ENCODE measurements at regions not wholly inside any gene's neighbourhood (a gene's known extent, or its start where the extent isn't known, plus 50 kb on each side); places are given as distances from the start of the nearest gene placed in this dataset.
"Not testable (repeated sequence)": the region's sequence is repeated elsewhere in the genome, so short reads cannot be mapped to it uniquely, and the experiment has no call there.

DNA sequence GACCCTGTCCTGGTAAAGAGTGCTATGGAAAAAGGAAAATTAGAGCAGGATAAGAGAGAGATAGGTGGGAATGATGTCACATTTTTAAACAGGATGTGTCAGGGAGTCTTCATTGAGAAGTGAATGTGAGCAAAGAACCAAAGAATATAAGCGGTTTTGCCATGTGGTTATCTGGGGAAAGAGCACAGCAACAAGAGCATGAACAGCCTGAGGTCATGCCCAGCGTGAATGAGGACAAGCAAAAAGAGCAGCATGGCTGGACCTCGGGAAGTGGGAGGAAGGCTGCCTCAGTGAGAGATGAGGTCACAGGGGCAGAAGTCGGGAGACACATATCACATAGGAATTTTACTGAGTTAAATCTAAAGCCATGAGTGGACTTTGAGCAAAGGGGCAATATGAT, 82.8 kb upstream of the HES1 start:
- DNase-seq: no peak

DNA sequence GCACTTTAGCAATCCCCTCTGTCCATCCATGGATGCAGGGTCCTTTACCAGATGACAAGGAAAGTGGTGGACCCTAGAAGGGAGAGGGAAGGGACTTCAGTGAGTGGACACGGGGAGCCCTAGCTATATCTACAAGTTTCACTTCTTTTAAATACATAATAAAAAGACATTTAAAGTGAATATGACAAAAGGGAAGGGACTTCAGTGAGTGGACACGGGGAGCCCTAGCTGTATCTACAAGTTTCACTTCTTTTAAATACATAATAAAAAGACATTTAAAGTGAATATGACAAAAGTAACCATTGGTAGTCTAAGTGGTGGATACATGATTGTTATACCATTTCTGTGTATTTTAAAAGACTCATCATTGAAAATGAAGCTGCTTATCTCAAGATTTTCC, 81.9 kb upstream of the HES1 start:
- DNase-seq: no peak

- DNase-seq: no peak
These were observed 81.4 kb upstream of the HES1 start for GRCh38 chr3:194054540-194054939.

DNA sequence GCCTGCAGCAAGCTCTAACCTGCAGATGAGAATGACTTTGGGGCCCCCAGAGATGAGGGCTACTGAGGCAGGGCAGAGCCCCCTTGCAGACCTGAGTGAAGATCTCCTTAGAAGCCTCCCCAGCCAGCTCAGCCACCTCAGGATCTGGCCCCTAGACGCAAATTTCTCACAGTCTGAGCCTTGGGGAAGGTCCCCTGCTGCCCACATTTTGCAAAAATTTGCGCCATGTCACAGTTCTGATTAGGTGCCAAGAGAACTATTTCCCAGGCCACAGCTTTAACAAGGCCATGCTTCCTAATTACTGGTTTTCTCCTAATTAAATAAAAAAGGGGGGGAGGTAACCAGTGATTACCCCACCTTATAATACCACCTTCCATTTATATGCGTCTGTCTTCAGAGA, 81.0 kb upstream of the HES1 start:
- no peak for DNase-seq

DNA sequence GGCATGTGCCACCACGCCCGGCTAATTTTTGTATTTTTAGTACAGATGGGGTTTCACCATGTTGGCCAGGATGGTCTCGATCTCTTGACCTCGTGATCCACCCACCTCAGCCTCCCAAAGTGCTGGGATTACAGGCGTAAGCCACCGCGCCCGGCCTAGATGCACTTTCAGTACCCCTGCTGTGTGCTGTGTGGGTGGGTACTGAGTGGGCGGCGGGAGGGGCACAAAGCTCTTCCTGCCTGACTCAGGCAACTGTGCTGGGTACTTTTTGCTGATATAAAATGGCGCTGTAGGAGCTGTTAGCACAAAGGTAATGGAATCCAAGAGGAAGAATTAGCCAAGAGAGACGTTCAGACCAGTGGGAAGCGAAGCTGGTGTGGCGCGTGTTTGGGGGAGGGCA, 79.6 kb upstream of the HES1 start:
- DNase-seq: not testable (repeated sequence)

GRCh38 chr3:194056731-194057415, 79.1 kb upstream of the HES1 start:
- no peak for DNase-seq

DNA sequence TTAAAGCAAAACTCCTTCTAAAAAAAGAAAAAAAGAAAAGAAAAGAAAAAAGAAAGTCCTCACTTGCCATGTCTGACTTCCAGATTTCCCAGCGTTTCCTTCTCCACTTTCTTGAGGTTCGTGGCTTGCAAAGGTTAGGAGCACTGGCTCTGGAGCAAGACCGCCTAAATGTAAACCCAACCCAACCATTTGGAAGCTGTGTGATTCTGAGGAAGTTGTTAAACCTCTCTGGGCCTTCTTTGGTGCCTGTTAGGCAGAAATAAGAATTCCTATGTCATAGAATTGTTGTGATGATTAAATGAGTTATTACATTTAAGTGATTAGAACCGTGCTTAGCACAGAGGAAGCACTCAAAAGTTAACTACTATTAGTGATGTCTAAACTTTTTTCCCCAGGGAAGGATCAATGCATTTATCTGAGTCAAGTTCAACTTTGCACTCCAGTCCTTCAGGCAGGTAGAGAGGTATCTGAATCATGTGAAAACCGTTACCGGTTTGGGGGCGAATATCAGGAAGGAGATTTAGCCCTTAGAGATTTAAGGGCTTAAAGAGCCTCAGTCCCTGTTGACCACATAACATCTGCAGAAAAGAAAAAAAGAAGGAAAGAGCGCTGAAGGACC, 78.3 kb upstream of the HES1 start:
- no peak for DNase-seq

DNA sequence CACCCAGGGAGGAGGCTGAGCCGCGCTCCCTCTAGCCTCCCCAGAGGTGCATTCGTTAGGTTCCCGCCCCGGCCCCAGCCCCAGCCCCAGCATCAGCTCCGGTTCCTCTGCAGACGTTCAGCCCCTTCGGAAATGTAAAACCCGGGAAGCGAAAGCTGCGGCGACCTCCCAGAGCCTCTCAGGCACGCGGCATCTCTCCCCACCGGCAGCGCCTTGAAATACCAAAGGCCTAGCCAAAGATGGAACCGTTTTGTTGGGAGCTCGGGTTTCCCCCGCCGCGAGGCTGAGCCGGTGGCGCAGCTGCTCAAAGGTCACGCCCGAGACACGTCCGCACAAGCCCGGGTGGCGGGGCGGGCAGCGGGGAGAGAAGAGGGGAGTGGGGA, 77.8 kb upstream of the HES1 start:
- no peak for DNase-seq

DNA sequence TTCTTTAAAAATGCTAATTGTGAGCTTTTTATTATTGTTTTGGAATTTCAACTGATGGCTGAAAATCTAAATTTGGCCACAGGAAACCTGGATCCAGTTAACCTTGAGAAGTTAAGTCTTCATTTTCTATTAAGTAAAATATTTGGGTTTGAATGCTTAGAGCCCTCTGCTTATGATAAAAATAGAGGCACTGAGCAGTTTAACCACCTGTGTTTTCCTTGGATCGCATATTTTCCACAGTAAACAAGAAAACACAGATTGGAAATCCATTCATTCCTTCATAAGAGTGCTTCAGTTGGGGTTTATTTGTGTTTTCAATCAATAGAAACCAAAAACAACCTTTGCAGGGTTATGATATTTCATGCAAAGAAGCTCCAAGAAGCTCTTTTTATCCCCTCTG, 77.2 kb upstream of the HES1 start:
- no peak for DNase-seq

GRCh38 chr3:194061421-194062030, 74.4 kb upstream of the HES1 start:
- no peak for DNase-seq

DNA sequence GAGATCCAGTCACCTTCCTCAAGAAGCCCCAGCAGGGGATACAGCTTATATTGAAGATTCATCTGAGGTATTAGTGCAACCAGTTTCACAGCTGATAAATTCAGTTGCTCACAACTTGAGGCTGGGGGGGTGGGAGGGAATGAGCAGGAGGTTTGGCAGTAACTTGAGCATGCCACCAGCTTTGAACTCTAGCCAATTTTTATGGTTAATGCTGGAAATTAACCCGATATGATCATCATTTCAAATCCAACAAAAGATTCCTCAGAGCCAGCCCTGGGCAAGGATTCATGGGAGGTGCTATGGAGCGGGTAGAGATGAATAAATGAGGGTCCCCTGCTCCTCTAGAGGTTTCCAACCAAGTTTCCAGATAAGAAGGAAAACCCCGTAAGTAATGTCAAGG, 73.1 kb upstream of the HES1 start:
- peak; percentile 13 to 23 for DNase-seq

- DNase-seq: no peak
These were observed 71.3 kb upstream of the HES1 start for GRCh38 chr3:194064380-194065332.

DNA sequence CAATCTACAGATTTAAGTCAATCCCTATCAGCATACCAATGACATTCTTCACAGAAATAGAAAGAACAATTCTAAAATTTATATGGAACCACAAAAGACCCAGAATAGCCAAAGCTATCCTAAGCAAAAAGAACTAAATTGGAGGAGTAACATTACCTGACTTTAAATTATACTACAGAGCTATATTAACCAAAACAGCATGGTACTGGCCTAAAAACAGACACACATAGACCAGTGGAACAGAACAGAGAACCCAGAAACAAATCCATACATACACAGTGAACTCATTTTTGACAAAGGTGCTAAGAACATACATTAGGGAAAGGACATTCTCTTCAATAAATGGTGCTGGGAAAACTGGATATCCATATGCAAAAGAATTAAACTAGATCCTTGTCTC, 68.6 kb upstream of the HES1 start:
- DNase-seq: not testable (repeated sequence)

DNA sequence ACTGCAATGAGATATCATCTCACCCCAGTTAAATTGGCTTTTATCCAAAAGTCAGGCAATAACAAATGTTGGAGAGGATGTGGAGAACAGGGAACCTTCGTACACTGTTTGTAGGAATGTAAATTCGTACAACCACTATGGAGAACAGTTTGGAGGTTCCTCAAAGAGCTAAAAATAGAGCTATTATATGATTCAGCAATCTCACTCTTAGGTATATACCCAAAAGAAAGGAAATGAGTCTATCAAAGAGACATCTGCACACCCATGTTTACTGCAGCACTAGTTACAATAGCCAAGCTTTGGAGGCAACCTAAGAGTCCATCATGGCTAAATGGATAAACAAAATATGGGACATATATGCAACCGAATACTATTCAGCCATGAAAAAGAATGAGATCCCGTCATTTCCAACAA, 68.0 kb upstream of the HES1 start:
- DNase-seq: no peak

GRCh38 chr3:194069421-194070219, 66.3 kb upstream of the HES1 start:
- no peak for DNase-seq

GRCh38 chr3:194070220-194070633, 65.7 kb upstream of the HES1 start:
- DNase-seq: no peak

GRCh38 chr3:194070634-194071409, 65.1 kb upstream of the HES1 start:
- DNase-seq: peak; percentile 17 to 89

- DNase-seq: no peak
These were observed 63.9 kb upstream of the HES1 start for GRCh38 chr3:194072097-194072428.

- no peak for DNase-seq
These were observed 63.2 kb upstream of the HES1 start for GRCh38 chr3:194072691-194073279.

DNA sequence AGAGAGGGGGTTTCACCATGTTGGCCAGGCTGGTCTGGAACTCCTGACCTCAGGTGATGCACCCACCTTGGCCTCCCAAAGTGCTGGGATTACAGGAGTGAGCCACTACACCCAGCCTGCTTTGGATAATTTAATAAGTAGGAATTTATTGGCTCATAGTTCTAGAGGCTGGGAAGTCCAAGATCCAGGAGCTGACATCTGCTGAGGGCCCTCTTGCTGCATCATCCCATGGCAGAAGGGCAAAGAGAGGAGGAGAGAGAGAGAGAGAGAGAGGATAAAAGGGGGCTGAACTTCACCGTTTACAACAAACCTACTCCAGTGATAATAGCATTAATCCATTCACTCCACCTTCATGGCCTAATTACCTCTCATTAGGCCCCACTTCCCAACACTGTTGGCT, 62.0 kb upstream of the HES1 start:
- no peak for DNase-seq

- DNase-seq: no peak
These were observed 60.8 kb upstream of the HES1 start for GRCh38 chr3:194075088-194075615.

Measured in NCI-H446 (cell line).